GM23338 (cell line): ENCODE measurements at regions not wholly inside any gene's neighbourhood (a gene's known extent, or its start where the extent isn't known, plus 50 kb on each side); places are given as distances from the start of the nearest gene placed in this dataset.

ENCODE experiments used
- ATAC-seq: fragments of 200-7000 bp; cut with Tn5 transposase; 3 replicates; pipeline ENCODE4 v1.9.1; 2020
- DNase-seq: peaks from one replicate; pipeline ENCODE4 v3.0.0-alpha.2; 2015; ENCODE audit warnings: low spot score
- H2AFZ ChIP-seq: fragments of 200-600 bp; sonication (generic); 2 replicates; pipeline ENCODE4 v1.8.0; 2016; ENCODE audit warnings: antibody characterized with exemption, mild to moderate bottlenecking, moderate library complexity
- H3F3A ChIP-seq: fragments of 200-600 bp; sonication (generic); replicated peaks from 2 replicates; pipeline ENCODE4 v1.8.0; 2017; ENCODE audit warnings: antibody characterized with exemption, mixed run types, low read depth
- H3K27ac ChIP-seq: fragments of 200-600 bp; sonication (generic); 2 replicates; pipeline ENCODE4 v1.6.1; 2016; ENCODE audit warnings: low read depth
- H3K27me3 ChIP-seq: fragments of 200-600 bp; sonication (generic); 2 replicates; pipeline ENCODE4 v1.8.0; 2016; ENCODE audit warnings: mild to moderate bottlenecking, mixed run types, moderate library complexity; ENCODE audit not compliant: insufficient read depth
- H3K36me3 ChIP-seq: fragments of 200-600 bp; sonication (generic); 2 replicates; pipeline ENCODE4 v1.8.0; 2016; ENCODE audit warnings: mild to moderate bottlenecking; ENCODE audit not compliant: insufficient read depth
- H3K4me1 ChIP-seq: fragments of 200-600 bp; sonication (generic); 2 replicates; pipeline ENCODE4 v1.8.0; 2016; ENCODE audit warnings: mild to moderate bottlenecking, moderate library complexity; ENCODE audit not compliant: insufficient read depth
- H3K4me2 ChIP-seq: fragments of 200-600 bp; sonication (generic); 2 replicates; pipeline ENCODE4 v1.7.1; 2017; ENCODE audit warnings: mixed run types
- H3K4me3 ChIP-seq: fragments of 200-600 bp; sonication (generic); 2 replicates; pipeline ENCODE4 v1.6.1; 2016; ENCODE audit warnings: mixed run types
- H3K79me2 ChIP-seq: fragments of 200-600 bp; sonication (generic); replicated peaks from 2 replicates; pipeline ENCODE4 v1.8.0; 2017; ENCODE audit warnings: mild to moderate bottlenecking; ENCODE audit not compliant: insufficient read depth
- H3K9me2 ChIP-seq: fragments of 200-600 bp; sonication (generic); 2 replicates; pipeline ENCODE4 v1.8.0; 2017; ENCODE audit not compliant: insufficient read depth
- H4K20me1 ChIP-seq: fragments of 200-600 bp; sonication (generic); replicated peaks from 2 replicates; pipeline ENCODE4 v1.8.0; 2017; ENCODE audit warnings: mild to moderate bottlenecking; ENCODE audit not compliant: insufficient read depth
- H3K27ac Mint-ChIP-seq: 2 replicates; pipeline ENCODE4 v1.8.0; 2020; ENCODE audit warnings: inconsistent platforms, mild to moderate bottlenecking, moderate library complexity, mixed read lengths
- H3K27me3 Mint-ChIP-seq: 3 replicates; pipeline ENCODE4 v1.8.0; 2022; ENCODE audit warnings: low read depth, mild to moderate bottlenecking, moderate library complexity, mixed read lengths, inconsistent platforms; ENCODE audit not compliant: insufficient read depth, poor library complexity
- H3K36me3 Mint-ChIP-seq: 3 replicates; pipeline ENCODE4 v1.8.0; 2021; ENCODE audit warnings: low read depth, mild to moderate bottlenecking, inconsistent platforms, moderate library complexity, mixed read lengths
- H3K4me1 Mint-ChIP-seq: 3 replicates; pipeline ENCODE4 v1.8.0; 2020; ENCODE audit warnings: mild to moderate bottlenecking, inconsistent platforms, mixed read lengths
- H3K4me3 Mint-ChIP-seq: 3 replicates; pipeline ENCODE4 v1.8.0; 2021; ENCODE audit warnings: moderate library complexity, mild to moderate bottlenecking, inconsistent platforms, mixed read lengths
- H3K9me3 Mint-ChIP-seq: 3 replicates; pipeline ENCODE4 v1.8.0; 2020; ENCODE audit warnings: moderate library complexity, mild to moderate bottlenecking, inconsistent platforms, mixed read lengths
- CREB1 ChIP-seq: fragments of 250-450 bp; sonication (Bioruptor Pico); IDR thresholded peaks from 2 replicates; pipeline ENCODE4 v1.5.0; 2020; ENCODE audit warnings: low read depth, mild to moderate bottlenecking, moderate library complexity
- CTCF ChIP-seq, 2 experiments: fragments of 200-600 bp in 1 of 2; sonication (generic) in 1 of 2; conservative IDR thresholded peaks; 2 replicates each; pipeline versions ENCODE4 v1.5.1 to v1.6.1; 2016 to 2017; ENCODE audit warnings: antibody characterized with exemption in 2 of 2, low read depth in 2 of 2, mild to moderate bottlenecking in 2 of 2, moderate library complexity in 1 of 2
- ETS1 ChIP-seq: IDR thresholded peaks from 2 replicates; pipeline ENCODE4 v1.6.1; 2016; ENCODE audit warnings: antibody characterized with exemption
- EZH2 ChIP-seq: fragments of 200-600 bp; sonication (generic); IDR thresholded peaks from one replicate; pipeline ENCODE4 v1.8.0; 2017; ENCODE audit warnings: antibody characterized with exemption, mild to moderate bottlenecking, low read depth; ENCODE audit not compliant: unreplicated experiment
- EZH2phosphoT487 ChIP-seq: fragments of 200-600 bp; sonication (generic); IDR thresholded peaks from one replicate; pipeline ENCODE4 v1.8.1; 2018; ENCODE audit warnings: antibody characterized with exemption; ENCODE audit not compliant: unreplicated experiment
- JUNB ChIP-seq: IDR thresholded peaks from one replicate; pipeline ENCODE4 v1.6.1; 2016; ENCODE audit warnings: antibody characterized with exemption; ENCODE audit not compliant: unreplicated experiment
- NANOG ChIP-seq: IDR thresholded peaks from 2 replicates; pipeline ENCODE4 v1.6.1; 2016; ENCODE audit warnings: antibody characterized with exemption, borderline replicate concordance
- POLR2AphosphoS5 ChIP-seq: IDR thresholded peaks from 2 replicates; pipeline ENCODE4 v1.6.1; 2016; ENCODE audit warnings: antibody characterized with exemption, low read depth
- REST ChIP-seq: IDR thresholded peaks from one replicate; pipeline ENCODE4 v1.6.1; 2018; ENCODE audit warnings: antibody characterized with exemption; ENCODE audit not compliant: unreplicated experiment
- STAT1 ChIP-seq: IDR thresholded peaks from one replicate; pipeline ENCODE4 v1.6.1; 2016; ENCODE audit warnings: antibody characterized with exemption; ENCODE audit not compliant: unreplicated experiment
- ZNF114 ChIP-seq: fragments of 250-450 bp; sonication (Bioruptor Pico); IDR thresholded peaks from 2 replicates; pipeline ENCODE4 v1.5.0; 2020; ENCODE audit warnings: mild to moderate bottlenecking, moderate library complexity
- ZNF331 ChIP-seq: fragments of 250-450 bp; sonication (Bioruptor Pico); IDR thresholded peaks from 2 replicates; pipeline ENCODE4 v1.5.0; 2020; ENCODE audit warnings: low read depth, mild to moderate bottlenecking, moderate library complexity

GRCh38 chr1:58190267-58190988 lies 356.1 kb downstream of the OMA1 start (continued):
- TF ChIP-seq EZH2phosphoT487: no peak
- TF ChIP-seq REST: no peak

GRCh38 chr1:58189453-58189852 lies 357.1 kb downstream of the OMA1 start:
- no peaks in the 10 kb centered on the region for H3K9me3 Mint-ChIP-seq
- Histone ChIP-seq H3K9me2 (no peaks in the 10 kb centered on the region), H3K4me2 (no peak overlapping the region), H3K4me1 (no peaks in the 10 kb centered on the region), H3K4me3 (no peak overlapping the region), H3K27me3 (no peaks in the 10 kb centered on the region), H3K27ac (no peak overlapping the region), H2AFZ (no peak overlapping the region), H4K20me1 (no peaks in the 10 kb centered on the region), H3K79me2 (no peaks in the 10 kb centered on the region), H3F3A (no peaks in the 10 kb centered on the region), H3K36me3 (no peaks in the 10 kb centered on the region)
- H3K4me1 Mint-ChIP-seq: peaks cover 4% of the 10 kb centered on the region; the same call in 2 of the 3 replicates
- no peaks in the 10 kb centered on the region for H3K36me3 Mint-ChIP-seq
- DNase-seq (no peak), ATAC-seq (no peak)
- no peak for TF ChIP-seq CREB1 (CRISPR knock-in tag)
- no peak for TF ChIP-seq ETS1
- no peak for TF ChIP-seq POLR2AphosphoS5
- TF ChIP-seq EZH2phosphoT487: no peak
- no peak for TF ChIP-seq STAT1
- TF ChIP-seq CTCF (conservative IDR thresholded peaks at IDR 0.05; ENCODE audit: low read depth in 2 of 2): no peak
- no peak for TF ChIP-seq ZNF331 (CRISPR knock-in tag)
- no peak for TF ChIP-seq JUNB
- no peak for TF ChIP-seq REST
- TF ChIP-seq EZH2: no peak
- no peak for TF ChIP-seq NANOG
- no peak for TF ChIP-seq ZNF114 (CRISPR knock-in tag)
- peaks cover 3% of the 10 kb centered on the region for H3K27me3 Mint-ChIP-seq
- H3K4me3 Mint-ChIP-seq: no peak overlapping the region
- H3K27ac Mint-ChIP-seq: no peak overlapping the region
